Dendritic cell treated with granulocyte-macrophage colony-stimulating factor and Interleukin-4, amounts not matched to agents 40 ng/mL and 50 ng/mL, for 4 days (primary cell): ENCODE measurements at regions not wholly inside any gene's neighbourhood (a gene's known extent, or its start where the extent isn't known, plus 50 kb on each side); places are given as distances from the start of the nearest gene placed in this dataset.

ENCODE experiments used
- H3K27ac Mint-ChIP-seq: one replicate; pipeline ENCODE4 v1.8.0; 2022; ENCODE audit warnings: mild to moderate bottlenecking, mixed read lengths
- H3K27me3 Mint-ChIP-seq: one replicate; pipeline ENCODE4 v1.8.0; 2022; ENCODE audit warnings: mild to moderate bottlenecking, mixed read lengths
- H3K36me3 Mint-ChIP-seq: one replicate; pipeline ENCODE4 v1.8.0; 2022; ENCODE audit warnings: low read depth, mixed read lengths
- H3K4me1 Mint-ChIP-seq: one replicate; pipeline ENCODE4 v1.8.0; 2022; ENCODE audit warnings: low read depth, mixed read lengths
- H3K4me3 Mint-ChIP-seq: one replicate; pipeline ENCODE4 v1.8.0; 2022; ENCODE audit warnings: mild to moderate bottlenecking, moderate library complexity, mixed read lengths
- H3K9me3 Mint-ChIP-seq: one replicate; pipeline ENCODE4 v1.8.0; 2022; ENCODE audit warnings: mixed read lengths
- intact Hi-C: fragments of 100-400 bp; cut with micrococcal nuclease; formaldehyde crosslinking; loops from one replicate; pipeline ENCODE4 v1.15.0; 2022

GRCh38 chr2:193701484-193701883 lies 1506.8 kb upstream of the TMEFF2 start:
- intact Hi-C loops = no loop called here
- Mint-ChIP-seq H3K4me3 (no peak overlapping the region), H3K27ac (no peak overlapping the region), H3K27me3 (no peaks in the 10 kb centered on the region), H3K36me3 (no peaks in the 10 kb centered on the region), H3K9me3 (no peaks in the 10 kb centered on the region), H3K4me1 (no peaks in the 10 kb centered on the region)

- Mint-ChIP-seq H3K27ac (no peak overlapping the region), H3K36me3 (no peaks in the 10 kb centered on the region), H3K4me1 (no peaks in the 10 kb centered on the region), H3K4me3 (no peak overlapping the region), H3K27me3 (no peaks in the 10 kb centered on the region), H3K9me3 (no peaks in the 10 kb centered on the region)
- intact Hi-C loops = no loop called here
These were observed 1500.6 kb upstream of the TMEFF2 start for GRCh38 chr2:193695367-193695766.

DNA sequence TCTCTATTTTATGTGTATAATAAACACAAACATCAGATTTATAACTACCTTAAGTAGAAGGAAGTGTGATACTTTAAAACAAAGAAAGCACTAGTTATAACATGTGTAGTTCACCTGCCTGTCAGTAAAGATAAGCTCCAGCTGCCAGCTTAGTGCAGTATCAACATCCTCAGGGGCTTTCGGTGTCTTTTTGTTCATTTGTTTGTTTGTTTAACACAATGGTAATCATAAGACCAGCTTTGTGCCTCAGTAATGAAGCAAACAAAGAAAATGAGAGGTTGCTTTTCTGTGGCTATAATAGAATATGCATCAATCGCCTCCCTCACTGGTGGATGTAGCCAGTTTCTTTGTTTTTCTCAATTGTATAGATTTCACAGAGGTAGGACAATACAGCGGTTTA lies 1499.0 kb upstream of the TMEFF2 start:
- H3K27ac Mint-ChIP-seq = no peak overlapping the region
- H3K9me3 Mint-ChIP-seq = no peaks in the 10 kb centered on the region
- no peaks in the 10 kb centered on the region for H3K36me3 Mint-ChIP-seq
- H3K27me3 Mint-ChIP-seq = no peaks in the 10 kb centered on the region
- no peaks in the 10 kb centered on the region for H3K4me1 Mint-ChIP-seq
- intact Hi-C loops = no loop called here
- no peak overlapping the region for H3K4me3 Mint-ChIP-seq

DNA sequence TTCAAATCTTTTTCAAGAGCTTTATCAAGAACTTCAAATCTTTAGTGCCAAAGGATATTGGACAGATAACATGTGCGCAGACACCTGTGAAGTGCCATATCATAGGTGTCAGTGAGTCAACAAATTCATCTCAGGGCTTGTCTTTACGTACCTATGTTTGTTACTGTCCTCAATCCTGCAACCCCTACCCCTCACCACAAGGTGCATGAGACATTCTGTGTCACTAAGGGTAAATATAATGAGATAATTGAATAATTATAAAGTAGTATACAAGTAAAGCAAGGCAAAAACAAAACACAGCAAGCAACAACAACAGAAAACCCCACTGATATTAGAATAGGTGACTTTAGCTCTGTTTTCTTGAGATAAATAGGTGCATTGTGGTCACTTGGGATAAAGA lies 1495.8 kb upstream of the TMEFF2 start:
- Mint-ChIP-seq H3K36me3 (no peaks in the 10 kb centered on the region), H3K9me3 (no peaks in the 10 kb centered on the region), H3K27me3 (no peaks in the 10 kb centered on the region), H3K27ac (no peak overlapping the region), H3K4me1 (no peaks in the 10 kb centered on the region), H3K4me3 (no peak overlapping the region)
- intact Hi-C loops = no loop called here

GRCh38 chr2:193687195-193687594 lies 1492.5 kb upstream of the TMEFF2 start:
- Mint-ChIP-seq H3K9me3 (peaks cover 9% of the 10 kb centered on the region), H3K27me3 (no peaks in the 10 kb centered on the region), H3K4me1 (no peaks in the 10 kb centered on the region), H3K4me3 (no peak overlapping the region), H3K27ac (no peak overlapping the region), H3K36me3 (no peaks in the 10 kb centered on the region)
- intact Hi-C loops = no loop called here

DNA sequence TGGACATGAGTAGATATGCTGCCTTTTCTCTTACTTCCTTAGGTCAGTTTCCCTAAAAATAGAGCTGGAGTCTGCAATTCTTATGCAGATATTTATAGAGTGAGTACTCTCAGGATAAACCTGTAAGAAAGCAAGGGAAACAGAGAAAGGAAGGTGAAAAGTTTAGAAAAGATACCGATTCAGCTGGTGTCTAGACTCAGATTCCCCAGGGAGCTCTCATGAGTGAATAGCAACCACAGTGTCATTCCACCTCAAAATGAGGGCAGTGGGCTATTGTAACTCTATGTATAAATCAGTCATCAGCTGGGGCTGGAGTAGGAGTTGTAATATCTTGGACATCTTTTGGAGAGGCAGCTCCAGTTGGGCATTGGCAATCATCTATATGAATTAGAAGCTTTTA lies 1485.1 kb upstream of the TMEFF2 start:
- no peaks in the 10 kb centered on the region for H3K4me1 Mint-ChIP-seq
- no peaks in the 10 kb centered on the region for H3K27me3 Mint-ChIP-seq
- no peak overlapping the region for H3K4me3 Mint-ChIP-seq
- H3K9me3 Mint-ChIP-seq = peaks cover 13% of the 10 kb centered on the region
- intact Hi-C loops = no loop called here
- no peaks in the 10 kb centered on the region for H3K36me3 Mint-ChIP-seq
- H3K27ac Mint-ChIP-seq = no peak overlapping the region

DNA sequence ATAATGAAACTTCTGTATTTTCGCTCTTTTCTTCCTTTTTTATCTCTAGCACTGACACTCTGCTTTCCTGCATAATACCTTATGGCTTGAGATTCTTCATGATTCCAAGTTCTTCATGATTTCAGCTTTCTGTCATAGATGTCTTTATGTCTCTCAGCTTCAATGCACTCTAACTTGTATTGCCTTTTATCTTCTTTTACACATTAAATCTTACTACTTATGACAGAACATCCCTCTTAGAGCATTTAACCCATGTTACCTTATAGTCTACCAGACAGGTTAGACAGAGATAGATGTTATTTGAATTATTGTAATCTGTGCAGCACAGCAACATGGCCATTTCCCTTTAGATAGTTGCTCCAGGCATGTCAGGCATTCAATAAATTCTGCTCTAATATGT lies 1475.7 kb upstream of the TMEFF2 start:
- no peak overlapping the region for H3K4me3 Mint-ChIP-seq
- H3K36me3 Mint-ChIP-seq = no peaks in the 10 kb centered on the region
- no peak overlapping the region for H3K27ac Mint-ChIP-seq
- no peaks in the 10 kb centered on the region for H3K27me3 Mint-ChIP-seq
- peaks cover 6% of the 10 kb centered on the region for H3K9me3 Mint-ChIP-seq
- no peaks in the 10 kb centered on the region for H3K4me1 Mint-ChIP-seq
- intact Hi-C loops = no loop called here

GRCh38 chr2:193668557-193669323 lies 1474.0 kb upstream of the TMEFF2 start:
- Mint-ChIP-seq H3K27me3 (no peaks in the 10 kb centered on the region), H3K36me3 (no peaks in the 10 kb centered on the region), H3K27ac (no peak overlapping the region), H3K9me3 (no peaks in the 10 kb centered on the region), H3K4me1 (no peaks in the 10 kb centered on the region), H3K4me3 (no peak overlapping the region)
- intact Hi-C loops = no loop called here

GRCh38 chr2:193627927-193628272 lies 1433.2 kb upstream of the TMEFF2 start:
- intact Hi-C loops = no loop called here
- H3K9me3 Mint-ChIP-seq = peaks cover 41% of the 10 kb centered on the region
- H3K27me3 Mint-ChIP-seq = no peaks in the 10 kb centered on the region
- H3K4me3 Mint-ChIP-seq = no peak overlapping the region
- no peaks in the 10 kb centered on the region for H3K4me1 Mint-ChIP-seq
- no peaks in the 10 kb centered on the region for H3K36me3 Mint-ChIP-seq
- H3K27ac Mint-ChIP-seq = no peak overlapping the region

GRCh38 chr2:193627187-193627926 lies 1432.6 kb upstream of the TMEFF2 start:
- Mint-ChIP-seq H3K27me3 (no peaks in the 10 kb centered on the region), H3K36me3 (no peaks in the 10 kb centered on the region), H3K4me1 (no peaks in the 10 kb centered on the region), H3K4me3 (no peak overlapping the region), H3K9me3 (peaks cover 41% of the 10 kb centered on the region), H3K27ac (no peak overlapping the region)
- intact Hi-C loops = no loop called here

DNA sequence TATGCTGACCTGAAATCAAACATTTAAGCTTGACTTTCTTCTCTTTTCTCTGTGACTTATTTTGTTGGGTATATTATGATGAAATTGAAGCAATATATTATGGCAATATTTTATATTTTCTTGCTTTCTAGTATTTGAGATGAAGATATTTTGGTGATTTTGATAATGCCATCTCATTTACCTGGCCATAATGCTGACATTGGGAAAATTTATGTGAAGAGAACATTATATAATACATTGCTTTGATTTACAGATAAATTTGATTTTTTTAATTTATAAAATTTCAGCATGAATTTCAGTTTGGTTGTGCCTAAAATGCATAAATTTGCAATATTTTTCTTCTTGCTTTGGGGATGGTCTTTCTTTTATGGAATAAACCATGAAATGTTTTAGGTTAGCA lies 1413.7 kb upstream of the TMEFF2 start:
- intact Hi-C loops = no loop called here
- no peak overlapping the region for H3K27ac Mint-ChIP-seq
- no peaks in the 10 kb centered on the region for H3K9me3 Mint-ChIP-seq
- H3K27me3 Mint-ChIP-seq = no peaks in the 10 kb centered on the region
- no peak overlapping the region for H3K4me3 Mint-ChIP-seq
- H3K4me1 Mint-ChIP-seq = no peaks in the 10 kb centered on the region
- no peaks in the 10 kb centered on the region for H3K36me3 Mint-ChIP-seq

- Mint-ChIP-seq H3K27ac (no peak overlapping the region), H3K4me1 (no peaks in the 10 kb centered on the region), H3K27me3 (no peaks in the 10 kb centered on the region), H3K36me3 (no peaks in the 10 kb centered on the region), H3K4me3 (no peak overlapping the region), H3K9me3 (peaks cover 28% of the 10 kb centered on the region)
- intact Hi-C loops = no loop called here
These were observed 1396.1 kb upstream of the TMEFF2 start for GRCh38 chr2:193590831-193591230.

GRCh38 chr2:193584522-193584938 lies 1389.8 kb upstream of the TMEFF2 start:
- H3K27ac Mint-ChIP-seq = no peak overlapping the region

DNA sequence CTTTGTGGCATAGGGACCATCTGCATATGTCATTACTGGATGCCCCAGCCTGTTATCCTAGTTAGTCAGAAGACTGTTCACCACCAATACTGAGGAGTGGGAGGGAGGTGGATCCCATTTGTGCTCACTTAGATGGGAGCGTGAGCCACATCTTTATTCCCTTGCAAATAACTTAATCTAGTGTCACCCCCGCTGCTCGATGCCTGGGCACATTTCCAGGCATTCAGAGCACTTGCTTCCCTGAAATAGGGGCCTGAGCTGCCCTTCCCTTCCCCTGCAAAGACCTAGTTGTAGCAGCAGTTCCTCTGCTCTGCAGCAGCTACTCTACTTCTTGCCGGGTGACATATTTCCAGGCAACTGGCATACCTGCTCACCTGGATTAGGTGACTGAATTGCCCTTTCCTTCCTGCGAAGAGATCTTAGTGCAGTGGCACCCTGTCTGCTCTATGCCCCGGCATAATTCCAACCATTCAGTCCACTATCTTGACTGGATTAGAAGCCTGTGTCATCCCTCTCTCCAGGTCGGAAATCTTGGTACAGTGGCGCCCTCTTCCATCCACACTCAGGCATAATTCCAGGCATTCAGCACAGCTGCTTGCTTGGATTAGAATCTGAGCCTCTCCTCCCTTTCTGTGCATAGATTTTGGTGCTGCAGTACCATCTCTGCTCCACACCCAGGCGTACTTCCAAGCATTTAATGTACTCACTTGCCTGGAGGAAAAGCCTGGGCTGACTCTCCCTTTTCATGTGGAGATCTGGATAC lies 1389.1 kb upstream of the TMEFF2 start:
- intact Hi-C loops = no loop called here
- Mint-ChIP-seq H3K9me3 (no peaks in the 10 kb centered on the region), H3K36me3 (no peaks in the 10 kb centered on the region)

More at GRCh38 chr2:193584522-193584938, 1389.8 kb upstream of the TMEFF2 start:
- Mint-ChIP-seq H3K4me1 (no peaks in the 10 kb centered on the region), H3K36me3 (no peaks in the 10 kb centered on the region), H3K9me3 (no peaks in the 10 kb centered on the region), H3K27me3 (no peaks in the 10 kb centered on the region), H3K4me3 (no peak overlapping the region)
- intact Hi-C loops = no loop called here

More for the DNA sequence above, 1389.1 kb upstream of the TMEFF2 start:
- Mint-ChIP-seq H3K27ac (no peak overlapping the region), H3K4me3 (no peak overlapping the region), H3K4me1 (no peaks in the 10 kb centered on the region), H3K27me3 (no peaks in the 10 kb centered on the region)
